22Rv1 (cell line): ENCODE measurements at regions not wholly inside any gene's neighbourhood (a gene's known extent, or its start where the extent isn't known, plus 50 kb on each side); places are given as distances from the start of the nearest gene placed in this dataset.

ENCODE experiments used
- CTCF ChIP-seq: fragments of 450-650 bp; IDR thresholded peaks from 2 replicates; pipeline ENCODE4 v1.5.1; 2017; ENCODE audit warnings: mild to moderate bottlenecking
- ZFX ChIP-seq: fragments of 450-650 bp; IDR thresholded peaks from 2 replicates; pipeline ENCODE4 v1.6.1; 2017; ENCODE audit warnings: antibody characterized with exemption, borderline replicate concordance

- TF ChIP-seq CTCF (no peak), ZFX (no peak)
These were observed 231.4 kb downstream of the CHRM3 start for GRCh38 chr1:239617731-239618130.
